ENCODE measurements at regions not wholly inside any gene's neighbourhood (a gene's known extent, or its start where the extent isn't known, plus 50 kb on each side); places are given as distances from the start of the nearest gene placed in this dataset.
"Not testable (repeated sequence)": the region's sequence is repeated elsewhere in the genome, so short reads cannot be mapped to it uniquely, and the experiment has no call there.

DNA sequence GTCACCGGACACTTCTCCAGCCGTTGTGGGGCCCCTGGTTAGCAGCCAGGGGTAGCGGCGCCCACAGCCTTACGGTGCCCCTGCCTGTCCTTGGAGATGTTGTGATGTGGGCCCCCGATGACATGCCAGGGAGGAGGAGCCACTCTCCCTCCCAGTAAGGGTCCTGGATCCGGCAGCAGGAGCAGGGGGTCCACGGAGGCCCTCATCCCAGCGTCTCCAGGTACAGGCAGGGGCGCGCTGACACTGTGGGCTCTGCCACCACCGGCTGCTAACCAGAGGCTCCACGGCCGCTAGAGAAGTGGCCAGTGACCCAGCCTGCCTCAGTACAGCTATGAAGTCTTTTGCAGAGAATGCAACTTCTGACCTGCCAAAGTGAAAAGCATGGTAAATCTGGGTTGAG, 121.2 kb downstream of the SPP2 start:
- Histone ChIP-seq H3K4me1 (ENCODE audit: insufficient read depth, low read length, severe bottlenecking) (no peaks in the 10 kb centered on the region), H2AFZ (ENCODE audit: low read length) (no peak overlapping the region), H3K9me3 (ENCODE audit: low read length) (no peaks in the 10 kb centered on the region), H3K36me3 (ENCODE audit: insufficient read depth, low read length) (no peaks in the 10 kb centered on the region), H3F3A (ENCODE audit: insufficient read depth, low read length) (no peaks in the 10 kb centered on the region), H3K4me2 (ENCODE audit: low read length) (no peak overlapping the region), H3K9me2 (ENCODE audit: low read depth, low read length) (no peaks in the 10 kb centered on the region), H3K27ac (ENCODE audit: low read depth, low read length, poor library complexity, severe bottlenecking) (no peak overlapping the region), H3K79me2 (ENCODE audit: insufficient read depth, low read length) (no peaks in the 10 kb centered on the region), H3K27me3 (ENCODE audit: insufficient read depth, low read length) (no peaks in the 10 kb centered on the region), H3K9ac (ENCODE audit: low read length) (no peak overlapping the region), H3K4me3 (ENCODE audit: low read depth, low read length, poor library complexity, severe bottlenecking) (no peak overlapping the region), H4K20me1 (ENCODE audit: insufficient read depth, low read length) (no peaks in the 10 kb centered on the region)
- TF ChIP-seq EZH2 (IDR thresholded peaks at IDR 0.05; ENCODE audit: borderline replicate concordance, low read length), result no peak
- TF ChIP-seq, protein P1, sequence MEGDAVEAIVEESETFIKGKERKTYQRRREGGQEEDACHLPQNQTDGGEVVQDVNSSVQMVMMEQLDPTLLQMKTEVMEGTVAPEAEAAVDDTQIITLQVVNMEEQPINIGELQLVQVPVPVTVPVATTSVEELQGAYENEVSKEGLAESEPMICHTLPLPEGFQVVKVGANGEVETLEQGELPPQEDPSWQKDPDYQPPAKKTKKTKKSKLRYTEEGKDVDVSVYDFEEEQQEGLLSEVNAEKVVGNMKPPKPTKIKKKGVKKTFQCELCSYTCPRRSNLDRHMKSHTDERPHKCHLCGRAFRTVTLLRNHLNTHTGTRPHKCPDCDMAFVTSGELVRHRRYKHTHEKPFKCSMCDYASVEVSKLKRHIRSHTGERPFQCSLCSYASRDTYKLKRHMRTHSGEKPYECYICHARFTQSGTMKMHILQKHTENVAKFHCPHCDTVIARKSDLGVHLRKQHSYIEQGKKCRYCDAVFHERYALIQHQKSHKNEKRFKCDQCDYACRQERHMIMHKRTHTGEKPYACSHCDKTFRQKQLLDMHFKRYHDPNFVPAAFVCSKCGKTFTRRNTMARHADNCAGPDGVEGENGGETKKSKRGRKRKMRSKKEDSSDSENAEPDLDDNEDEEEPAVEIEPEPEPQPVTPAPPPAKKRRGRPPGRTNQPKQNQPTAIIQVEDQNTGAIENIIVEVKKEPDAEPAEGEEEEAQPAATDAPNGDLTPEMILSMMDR (IDR thresholded peaks at IDR 0.05; ENCODE audit: low read length), result no peak

DNA sequence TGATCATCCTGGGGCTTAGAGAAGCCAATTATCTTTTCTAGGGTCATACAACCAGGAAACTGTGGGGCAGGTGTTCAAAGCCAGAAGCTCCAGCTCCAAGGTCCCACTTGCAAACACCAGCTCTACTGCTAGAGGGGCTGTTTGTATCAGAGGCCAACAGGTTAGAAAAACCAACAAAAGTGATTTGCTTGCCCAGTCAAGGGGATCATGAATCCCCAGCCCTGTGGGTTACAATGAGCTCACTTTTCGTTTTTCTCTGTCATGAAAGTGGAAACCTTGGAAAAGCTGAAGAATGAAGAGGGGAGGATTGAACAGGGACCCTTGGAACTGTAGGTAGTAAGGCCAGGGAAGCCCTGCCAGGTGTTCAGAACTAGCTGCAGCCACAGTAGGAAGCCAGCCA, 119.2 kb downstream of the SPP2 start:
- TF ChIP-seq EZH2 (IDR thresholded peaks at IDR 0.05; ENCODE audit: borderline replicate concordance, low read length), result no peak
- TF ChIP-seq, protein P1 (IDR thresholded peaks at IDR 0.05; ENCODE audit: low read length), result no peak
- H3K4me2 ChIP-seq (ENCODE audit: low read length), result no peak overlapping the region

DNA sequence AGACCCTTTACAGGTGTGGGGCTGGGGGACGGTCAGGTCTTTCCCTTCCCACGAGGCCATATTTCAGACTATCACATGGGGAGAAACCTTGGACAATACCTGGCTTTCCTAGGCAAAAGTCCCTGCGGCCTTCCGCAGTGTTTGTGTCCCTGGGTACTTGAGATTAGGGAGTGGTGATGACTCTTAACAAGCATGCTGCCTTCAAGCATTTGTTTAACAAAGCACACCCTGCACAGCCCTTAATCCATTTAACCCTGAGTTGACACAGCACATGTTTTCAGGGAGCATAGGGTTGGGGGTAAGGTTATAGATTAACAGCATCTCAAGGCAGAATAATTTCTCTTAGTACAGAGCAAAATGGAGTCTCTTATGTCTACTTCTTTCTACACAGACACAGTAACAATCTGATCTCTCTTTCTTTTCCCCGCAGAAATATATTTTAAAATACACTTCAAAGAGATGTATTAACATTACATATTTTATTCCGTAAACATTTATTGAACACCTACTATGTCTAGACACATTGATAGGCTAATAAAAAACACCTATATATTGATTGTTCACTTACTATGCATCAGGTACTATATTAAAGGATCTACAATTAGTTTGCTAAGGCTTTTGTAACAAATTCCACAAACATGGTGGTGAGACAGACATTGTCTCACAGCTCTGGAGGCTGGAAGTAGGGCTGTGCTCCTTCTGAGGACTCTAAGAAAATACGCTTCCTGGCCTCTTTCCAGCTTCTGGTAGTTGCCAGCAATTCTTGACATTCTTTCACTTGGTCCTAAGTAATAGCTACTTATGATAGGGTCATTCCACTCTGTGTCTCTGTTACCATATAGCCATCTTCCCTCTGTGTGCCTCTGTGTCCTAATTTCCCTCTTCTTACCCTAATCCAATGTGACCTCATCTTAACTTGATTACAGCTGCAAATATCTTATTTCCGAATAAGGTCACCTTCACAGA, 118.4 kb downstream of the SPP2 start:
- H3K9me2 ChIP-seq (ENCODE audit: low read depth, low read length); H3K36me3 ChIP-seq (ENCODE audit: insufficient read depth, low read length); H3K79me2 ChIP-seq (ENCODE audit: insufficient read depth, low read length); H2AFZ ChIP-seq (ENCODE audit: low read length); H3K27ac ChIP-seq (ENCODE audit: low read depth, low read length, poor library complexity, severe bottlenecking); H3K4me2 ChIP-seq (ENCODE audit: low read length); H3K4me1 ChIP-seq (ENCODE audit: insufficient read depth, low read length, severe bottlenecking); H3K4me3 ChIP-seq (ENCODE audit: low read depth, low read length, poor library complexity, severe bottlenecking); H3K9ac ChIP-seq (ENCODE audit: low read length); H3K9me3 ChIP-seq (ENCODE audit: low read length); H4K20me1 ChIP-seq (ENCODE audit: insufficient read depth, low read length); H3K27me3 ChIP-seq (ENCODE audit: insufficient read depth, low read length); H3F3A ChIP-seq (ENCODE audit: insufficient read depth, low read length): not testable (repeated sequence)

More for the DNA sequence above, 119.2 kb downstream of the SPP2 start:
- Histone ChIP-seq H3K9me3 (ENCODE audit: low read length) (no peaks in the 10 kb centered on the region), H3K27ac (ENCODE audit: low read depth, low read length, poor library complexity, severe bottlenecking) (no peak overlapping the region), H2AFZ (ENCODE audit: low read length) (no peak overlapping the region), H3K79me2 (ENCODE audit: insufficient read depth, low read length) (no peaks in the 10 kb centered on the region), H3K36me3 (ENCODE audit: insufficient read depth, low read length) (no peaks in the 10 kb centered on the region), H3F3A (ENCODE audit: insufficient read depth, low read length) (no peaks in the 10 kb centered on the region), H3K9ac (ENCODE audit: low read length) (no peak overlapping the region), H3K27me3 (ENCODE audit: insufficient read depth, low read length) (no peaks in the 10 kb centered on the region), H3K4me1 (ENCODE audit: insufficient read depth, low read length, severe bottlenecking) (peaks cover 3% of the 10 kb centered on the region), H4K20me1 (ENCODE audit: insufficient read depth, low read length) (no peaks in the 10 kb centered on the region), H3K4me3 (ENCODE audit: low read depth, low read length, poor library complexity, severe bottlenecking) (no peak overlapping the region), H3K9me2 (ENCODE audit: low read depth, low read length) (no peaks in the 10 kb centered on the region)

DNA sequence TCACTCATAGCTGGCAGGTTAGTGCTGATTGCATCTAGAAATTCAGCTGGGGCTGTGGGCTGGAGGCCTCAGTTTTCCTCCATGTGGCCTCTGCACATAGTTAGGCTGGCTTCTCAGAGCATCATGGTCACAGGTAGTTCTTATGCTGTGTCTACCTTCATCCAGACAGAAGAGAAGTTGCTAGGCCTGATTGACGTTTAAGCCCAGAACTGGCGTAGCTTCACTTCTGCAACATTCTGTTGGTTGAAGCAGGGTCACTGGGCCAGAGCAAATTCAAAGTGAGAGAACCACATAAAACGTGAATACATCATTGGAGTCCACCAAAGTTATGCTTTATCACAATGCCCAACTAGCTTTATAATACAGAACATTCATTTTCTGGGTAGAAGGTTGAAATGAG, 116.0 kb downstream of the SPP2 start:
- TF ChIP-seq, protein P1 (IDR thresholded peaks at IDR 0.05; ENCODE audit: low read length), result no peak
- TF ChIP-seq EZH2 (IDR thresholded peaks at IDR 0.05; ENCODE audit: borderline replicate concordance, low read length), result no peak
- H3K79me2 ChIP-seq (ENCODE audit: insufficient read depth, low read length), result no peaks in the 10 kb centered on the region
- H3K9me2 ChIP-seq (ENCODE audit: low read depth, low read length), result no peaks in the 10 kb centered on the region
- no peak overlapping the region for H3K27ac ChIP-seq (ENCODE audit: low read depth, low read length, poor library complexity, severe bottlenecking)
- H4K20me1 ChIP-seq (ENCODE audit: insufficient read depth, low read length), result no peaks in the 10 kb centered on the region
- no peaks in the 10 kb centered on the region for H3K9me3 ChIP-seq (ENCODE audit: low read length)
- no peak overlapping the region for H3K4me3 ChIP-seq (ENCODE audit: low read depth, low read length, poor library complexity, severe bottlenecking)
- no peak overlapping the region for H3K4me2 ChIP-seq (ENCODE audit: low read length)
- H3F3A ChIP-seq (ENCODE audit: insufficient read depth, low read length), result no peaks in the 10 kb centered on the region
- no peaks in the 10 kb centered on the region for H3K27me3 ChIP-seq (ENCODE audit: insufficient read depth, low read length)
- H2AFZ ChIP-seq (ENCODE audit: low read length), result no peak overlapping the region
- peaks cover 5% of the 10 kb centered on the region for H3K4me1 ChIP-seq (ENCODE audit: insufficient read depth, low read length, severe bottlenecking)
- H3K9ac ChIP-seq (ENCODE audit: low read length), result no peak overlapping the region
- no peaks in the 10 kb centered on the region for H3K36me3 ChIP-seq (ENCODE audit: insufficient read depth, low read length)
